HUDEP-2 (cell line): ENCODE measurements at regions not wholly inside any gene's neighbourhood (a gene's known extent, or its start where the extent isn't known, plus 50 kb on each side); places are given as distances from the start of the nearest gene placed in this dataset.

ENCODE experiments used
- DNase-seq, 76 experiments: peaks; one replicate each; lab custom pipeline; 2025; ENCODE audit not compliant: unreplicated experiment in 76 of 76; lab: John Stamatoyannopoulos, UW

DNA sequence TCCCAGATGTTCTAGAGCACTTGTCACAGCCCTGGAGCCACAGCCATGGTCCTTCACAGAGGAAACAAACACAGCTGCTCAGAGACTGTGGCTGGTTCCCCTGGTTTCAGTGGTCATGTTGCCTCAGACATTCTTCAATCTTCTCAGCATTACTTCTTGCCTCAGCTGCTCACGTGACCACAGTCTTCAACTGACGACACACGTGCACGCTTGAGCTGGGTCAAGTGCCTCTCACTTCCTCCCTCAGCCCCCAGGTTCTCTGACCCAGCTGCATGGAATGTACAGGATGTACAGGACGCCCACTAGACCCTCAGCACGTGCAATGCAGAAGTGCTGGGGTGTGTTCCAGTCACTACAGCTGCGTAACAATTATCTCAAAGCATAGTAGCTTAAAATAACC, 159.8 kb upstream of the GGTLC1 start:
- DNase-seq, result no peak

DNA sequence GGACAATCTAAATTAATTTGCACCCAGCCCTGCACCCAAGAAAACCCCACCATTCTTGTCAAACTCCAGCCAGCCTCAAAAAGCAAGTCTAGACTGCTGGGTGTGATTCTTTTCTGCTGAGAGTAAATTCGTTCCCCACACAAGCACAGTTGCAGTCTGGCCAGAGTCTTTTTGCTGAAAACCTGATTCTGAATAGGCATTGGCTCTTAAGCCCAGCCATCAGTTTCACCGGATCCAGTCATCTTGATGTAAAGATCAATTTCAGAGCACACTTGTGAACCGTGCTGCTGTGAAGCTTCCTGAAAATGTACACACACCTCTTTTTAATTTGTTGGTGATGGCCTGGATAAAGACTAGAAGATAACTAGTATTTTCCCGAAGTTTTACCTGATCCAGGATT, 159.4 kb upstream of the GGTLC1 start:
- no peak for DNase-seq

DNA sequence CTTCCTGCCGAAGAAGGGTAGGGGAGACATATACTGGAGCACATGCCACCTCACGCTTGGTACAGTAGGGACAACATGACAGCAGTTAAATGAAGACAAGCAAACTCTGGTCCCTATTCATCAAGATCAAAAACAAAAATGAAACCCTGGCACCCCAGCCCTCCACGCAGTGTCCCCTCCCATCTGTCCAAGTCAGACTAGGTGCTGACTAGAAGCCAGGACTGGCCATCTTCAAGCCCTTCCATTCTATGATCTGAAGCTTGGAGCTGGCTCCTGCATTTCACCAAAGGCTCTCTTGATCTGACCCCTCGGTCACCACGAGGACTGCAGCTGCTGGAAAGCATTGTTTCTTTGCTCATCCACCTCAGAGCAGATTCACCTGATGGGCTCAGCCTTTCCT, 158.9 kb upstream of the GGTLC1 start:
- DNase-seq, result no peak

DNA sequence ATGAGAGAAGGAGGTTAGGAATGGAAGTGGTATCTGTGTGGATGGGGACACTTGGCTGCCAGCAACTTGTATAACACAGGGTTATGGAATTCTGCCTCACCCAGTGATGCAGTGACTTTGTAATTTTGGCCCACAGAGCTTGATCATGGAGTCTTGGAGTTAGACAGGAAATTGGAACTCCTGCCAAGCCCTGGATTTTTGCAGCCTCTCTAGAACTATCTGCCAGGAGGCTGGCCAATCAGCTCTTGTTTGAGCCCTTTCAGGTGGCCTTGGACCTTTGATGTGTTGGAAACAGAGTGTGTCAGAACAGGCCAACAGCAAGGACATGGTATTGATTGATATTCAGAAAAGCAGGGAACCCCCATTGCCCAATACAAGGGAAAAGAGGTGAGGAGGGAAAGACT, 157.7 kb upstream of the GGTLC1 start:
- no peak for DNase-seq

DNA sequence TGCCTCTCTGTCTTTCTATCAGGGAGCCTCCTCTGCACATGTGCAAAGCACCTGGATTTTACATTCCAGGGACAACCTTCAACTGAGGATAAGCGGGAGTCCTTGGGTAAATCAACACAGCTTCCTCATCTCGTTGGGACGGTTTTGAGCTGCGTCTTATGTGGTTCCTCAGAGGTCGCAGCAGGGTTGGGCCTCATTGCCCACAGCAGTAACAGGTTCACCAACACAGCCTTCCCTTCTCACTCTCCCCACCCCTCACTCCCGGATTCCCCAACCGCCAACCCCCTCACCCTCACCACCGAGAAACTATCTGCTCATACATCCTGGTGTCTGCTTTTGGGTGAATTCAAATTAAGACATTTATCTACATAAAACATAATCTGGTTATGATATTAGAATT, 155.8 kb upstream of the GGTLC1 start:
- no peak for DNase-seq

DNA sequence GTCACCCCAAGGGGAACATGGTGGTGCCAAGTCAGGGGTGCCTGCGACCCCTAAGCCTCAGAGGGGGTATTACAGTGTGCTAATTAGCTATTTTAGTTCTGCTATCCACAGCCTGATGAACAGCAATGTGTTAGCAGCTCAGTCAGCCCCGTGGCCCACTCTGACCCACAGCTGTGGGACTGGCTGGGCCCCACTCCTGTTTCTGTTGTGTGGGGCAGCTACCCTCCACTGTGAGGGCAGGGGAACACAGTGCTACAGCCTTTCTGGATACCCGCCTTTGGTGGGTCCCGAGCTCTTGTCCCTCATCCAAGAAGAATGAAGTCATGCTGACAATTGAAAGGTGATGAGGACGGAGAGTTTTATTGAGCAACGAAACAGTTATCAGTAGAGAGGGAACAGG, 152.5 kb upstream of the GGTLC1 start:
- no peak for DNase-seq

DNA sequence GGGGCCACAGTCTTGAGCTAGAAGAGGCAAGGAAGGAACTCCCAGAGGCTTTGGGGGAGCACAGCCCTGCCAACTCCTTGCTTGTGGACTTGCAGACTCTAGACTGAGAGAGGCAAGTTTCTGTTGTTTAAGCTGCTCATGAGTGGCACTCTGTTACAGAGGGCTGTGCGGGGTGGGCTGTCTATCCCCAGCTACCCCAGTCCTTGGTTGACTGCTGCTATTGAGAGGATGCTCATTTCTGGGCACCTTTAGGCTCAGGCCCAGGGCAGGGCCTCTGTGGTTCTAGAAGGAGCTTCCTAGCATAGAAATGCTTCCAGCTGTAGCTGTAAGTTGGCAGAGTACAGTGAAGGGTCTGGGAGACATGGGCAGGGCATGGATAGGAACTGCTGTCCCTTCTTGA, 151.3 kb upstream of the GGTLC1 start:
- no peak for DNase-seq

DNA sequence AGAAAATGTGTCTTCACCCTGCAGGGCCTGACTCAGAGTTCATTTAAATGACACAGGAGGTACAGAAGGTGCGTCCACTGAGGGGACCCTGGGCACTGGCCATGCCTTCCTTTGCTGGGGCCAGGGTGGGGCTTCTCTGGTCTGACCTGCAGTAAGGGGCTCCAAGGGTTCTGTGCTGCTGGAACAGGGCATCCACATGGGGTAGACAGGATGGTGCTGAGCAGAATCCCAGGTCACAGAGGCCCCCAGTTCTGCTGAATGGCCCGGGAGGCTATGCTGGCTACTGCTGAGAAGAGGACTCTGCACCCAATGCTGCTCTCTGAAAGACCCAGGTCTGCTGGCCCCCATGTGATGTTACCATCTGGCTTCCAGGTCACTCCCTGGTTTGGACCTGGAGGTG, 150.4 kb upstream of the GGTLC1 start:
- DNase-seq, result no peak

DNA sequence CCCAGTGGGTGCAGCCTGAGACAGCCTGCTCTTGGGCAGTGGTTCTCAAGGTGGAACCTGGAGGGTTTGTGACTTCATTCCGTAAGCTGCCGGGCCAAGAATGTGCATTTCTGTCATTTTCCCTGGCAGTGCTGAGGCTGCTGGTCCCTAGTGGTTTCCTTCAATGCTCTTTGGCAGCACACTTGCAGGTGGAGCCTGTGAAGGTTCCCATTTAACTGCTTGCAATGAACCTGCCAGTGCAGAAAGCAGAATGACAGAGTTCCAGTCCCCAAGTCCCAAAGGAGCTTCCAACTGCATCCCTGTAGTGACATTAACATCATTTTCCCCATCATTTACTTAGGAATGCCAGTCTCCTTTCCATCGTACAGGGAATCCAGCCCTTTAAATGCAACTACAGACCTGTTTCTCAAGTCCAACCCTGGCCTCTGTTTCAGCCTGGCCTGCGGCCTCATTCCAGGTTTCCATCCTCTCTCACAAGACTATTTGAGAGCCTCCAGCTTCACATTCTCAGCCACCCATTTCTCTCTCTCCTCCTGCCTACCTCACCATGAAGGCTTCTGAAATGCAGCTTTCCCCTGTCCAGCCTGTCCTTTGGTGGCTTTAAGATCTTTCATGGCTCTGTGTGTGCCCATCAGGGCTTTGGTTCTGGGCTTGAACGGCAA, 149.7 kb upstream of the GGTLC1 start:
- DNase-seq, result no peak

DNA sequence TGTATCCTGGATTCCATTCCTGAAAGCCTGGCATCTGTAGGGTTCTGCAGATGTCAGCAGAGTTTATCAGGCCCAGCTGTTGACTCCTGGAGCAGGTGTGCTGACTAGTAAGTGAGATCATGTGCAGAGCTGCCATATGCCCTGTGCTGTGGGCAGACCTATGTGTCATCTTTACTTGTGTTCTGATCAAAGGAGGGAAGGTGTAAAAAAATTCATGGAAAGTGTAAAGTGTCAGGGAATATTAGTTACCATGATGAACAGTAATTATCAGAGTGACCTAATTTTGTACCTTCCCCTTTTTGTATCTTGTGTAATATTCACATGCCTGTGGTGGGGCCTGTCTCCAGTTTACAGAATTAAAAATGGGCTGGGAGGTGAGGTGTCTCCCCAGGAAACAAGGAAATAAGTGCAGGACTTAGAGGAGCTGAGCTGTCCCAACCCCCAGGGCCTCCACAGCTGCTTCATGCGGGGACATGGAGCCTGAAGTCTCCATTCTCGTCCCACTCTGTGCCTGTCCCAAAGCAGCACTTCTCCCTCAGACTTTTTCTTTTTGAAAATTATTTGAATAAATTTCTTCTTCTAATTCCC, 148.2 kb upstream of the GGTLC1 start:
- DNase-seq, result no peak

DNA sequence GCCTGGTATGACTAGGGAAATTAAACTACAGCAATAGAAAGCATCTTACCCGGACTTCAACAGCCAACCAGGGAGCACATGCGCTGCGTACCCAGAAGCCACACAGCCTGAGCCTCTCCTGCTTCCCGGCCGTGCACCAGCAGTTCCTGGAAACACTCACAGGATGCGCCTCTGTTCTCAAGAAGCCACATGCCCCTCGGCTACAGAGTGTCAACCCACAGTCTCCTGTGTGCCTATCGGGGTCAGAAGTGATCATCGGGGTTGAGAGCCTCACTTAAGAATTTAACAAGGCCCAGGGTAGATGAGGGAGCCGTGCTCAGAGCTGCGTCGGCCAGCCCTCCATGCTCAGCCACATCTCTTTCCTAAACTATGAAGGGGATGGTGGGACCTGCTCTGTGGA, 147.2 kb upstream of the GGTLC1 start:
- no peak for DNase-seq

DNA sequence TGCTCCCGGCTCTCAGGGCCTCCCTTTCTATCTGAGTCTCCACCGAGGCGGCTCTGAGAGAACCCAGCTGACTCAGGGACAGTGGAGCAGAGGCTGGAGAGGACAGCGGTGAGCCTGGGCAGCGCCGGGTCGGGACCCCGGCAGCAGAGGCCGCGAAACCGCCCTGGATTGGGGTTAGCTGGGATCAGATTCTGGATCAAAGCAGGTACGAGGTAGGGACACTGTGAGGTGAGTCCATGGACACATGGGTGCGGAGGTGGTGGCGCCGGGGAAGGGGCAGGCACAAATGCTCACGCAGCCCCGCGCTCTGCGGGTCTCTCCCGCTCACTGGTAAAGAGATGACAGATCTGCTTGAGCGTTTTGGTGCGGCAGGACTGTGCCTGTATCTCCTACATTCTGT, 146.4 kb upstream of the GGTLC1 start:
- no peak for DNase-seq

DNA sequence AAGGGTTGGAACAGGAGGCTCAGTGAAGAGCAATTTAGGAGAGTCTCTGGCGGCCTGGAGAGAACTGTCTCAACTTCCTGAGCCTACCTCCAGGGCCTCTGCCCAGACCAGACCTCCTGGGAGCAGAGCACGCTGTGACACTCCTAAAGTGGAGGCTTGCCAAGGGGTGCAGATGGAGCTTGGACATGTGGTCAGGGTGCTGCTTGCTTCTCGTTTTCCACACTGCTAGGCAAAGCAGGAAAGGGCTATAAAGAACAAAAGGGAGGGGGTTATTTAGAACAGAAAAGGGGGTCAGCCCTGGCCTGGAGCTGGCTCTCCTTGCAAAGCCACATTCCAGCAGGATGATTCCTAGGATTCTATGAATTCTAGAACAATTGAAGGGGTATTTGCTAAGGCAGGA, 145.7 kb upstream of the GGTLC1 start:
- DNase-seq, result no peak

DNA sequence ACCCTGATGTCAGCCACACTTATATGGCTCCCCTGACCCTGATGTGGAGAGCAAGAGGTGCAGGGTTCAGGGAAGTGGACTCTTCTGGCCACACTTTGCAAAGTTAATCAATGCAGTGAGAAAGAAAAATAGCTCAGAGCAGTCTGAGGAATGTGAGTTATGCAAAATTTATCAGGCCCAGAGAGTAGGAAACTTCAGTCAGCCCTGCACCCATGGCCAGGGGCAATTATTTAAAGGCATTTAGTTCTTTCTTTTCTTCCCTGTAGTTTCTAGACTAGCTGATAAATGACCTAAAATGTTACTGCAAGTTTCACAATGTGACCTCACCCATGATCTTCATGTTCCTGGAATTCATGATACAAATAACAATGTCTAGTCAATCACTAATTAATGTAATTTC, 143.7 kb upstream of the GGTLC1 start:
- DNase-seq, result no peak

DNA sequence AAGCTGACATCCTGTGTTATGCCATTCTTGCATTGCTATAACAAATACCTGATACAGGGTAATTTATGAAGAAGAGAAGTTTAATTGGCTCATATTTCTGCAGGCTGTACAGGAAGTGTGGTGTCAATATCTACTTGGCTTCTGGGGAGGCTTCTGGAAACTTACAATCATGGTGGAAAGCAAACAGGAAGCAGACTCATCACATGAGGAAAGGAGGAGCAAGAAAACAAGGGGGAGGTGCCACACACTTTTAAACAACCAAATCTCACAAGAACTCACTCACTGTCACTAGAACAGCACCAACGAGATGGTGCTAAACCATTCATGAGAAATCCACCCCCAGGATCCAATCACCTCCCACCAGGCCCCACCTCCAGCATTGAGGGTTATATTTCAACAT, 143.1 kb upstream of the GGTLC1 start:
- DNase-seq, result no peak

DNA sequence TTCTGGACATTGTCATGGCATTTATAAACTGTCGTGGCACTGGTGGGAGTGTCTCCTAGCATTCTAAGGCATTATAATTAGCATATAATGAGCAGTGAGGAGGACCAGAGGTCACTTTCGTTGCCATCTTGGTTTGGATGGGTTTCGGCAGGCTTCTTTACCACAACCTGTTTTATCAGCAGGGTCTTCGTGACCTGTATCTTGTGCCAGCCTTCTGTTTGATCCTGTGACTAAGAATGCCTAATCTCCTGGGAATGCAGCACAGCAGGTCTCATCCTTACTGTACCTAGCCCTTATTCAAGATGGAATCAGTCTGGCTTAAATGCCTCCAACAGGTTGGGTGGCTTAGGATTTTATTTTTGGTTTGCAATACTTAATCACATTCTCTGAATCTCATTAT, 142.7 kb upstream of the GGTLC1 start:
- no peak for DNase-seq

DNA sequence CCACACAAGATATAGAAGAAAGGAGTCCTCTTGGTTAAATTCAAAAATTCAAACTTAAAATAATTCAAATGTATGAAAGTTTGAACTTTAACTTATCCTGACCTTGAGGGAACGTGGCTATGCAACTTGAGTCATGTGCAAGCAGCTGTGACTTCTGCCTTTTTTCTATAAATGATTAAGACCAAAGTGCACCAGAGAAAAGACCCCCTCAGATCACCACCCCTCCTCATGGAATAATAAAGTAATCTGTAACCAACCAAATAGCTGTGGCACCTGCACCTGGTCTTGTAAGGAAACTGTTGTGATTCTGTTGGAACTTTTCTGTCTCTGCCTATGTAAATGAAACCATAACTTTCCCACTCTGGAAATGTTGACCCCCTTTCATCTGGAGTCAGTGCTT, 141.1 kb upstream of the GGTLC1 start:
- DNase-seq, result no peak

DNA sequence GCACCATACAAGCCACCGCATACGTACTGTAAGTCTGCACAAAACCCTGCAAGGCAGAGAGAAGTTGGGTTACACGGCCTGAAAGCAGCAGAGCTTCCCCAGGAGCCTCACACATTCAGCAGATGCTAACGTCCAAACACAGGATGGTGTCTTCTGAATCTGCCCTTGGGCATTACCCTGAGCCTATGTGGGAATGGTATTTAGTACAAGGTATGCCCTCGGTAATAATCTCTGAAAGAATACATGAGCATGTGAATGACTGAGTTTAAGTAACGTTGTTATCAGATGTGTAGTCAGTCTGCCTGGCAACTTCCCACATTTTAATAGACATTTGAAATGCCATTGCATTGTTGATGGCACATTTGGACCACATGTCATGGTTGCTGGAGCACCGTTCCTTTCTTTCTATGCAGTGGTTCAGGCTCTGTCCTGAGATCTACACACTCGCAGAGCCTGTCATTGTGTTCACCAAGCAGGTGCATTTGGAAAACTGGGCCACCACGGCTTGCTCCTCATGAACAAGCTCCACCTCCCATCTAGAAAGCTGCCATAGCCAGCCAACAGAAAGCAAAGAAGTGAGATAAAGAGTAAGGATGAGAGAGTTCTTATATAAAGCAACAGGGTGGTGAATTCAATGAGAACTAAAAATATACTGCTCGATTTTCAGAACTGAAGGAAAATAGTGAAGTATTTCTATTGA, 136.5 kb upstream of the GGTLC1 start:
- no peak for DNase-seq

DNA sequence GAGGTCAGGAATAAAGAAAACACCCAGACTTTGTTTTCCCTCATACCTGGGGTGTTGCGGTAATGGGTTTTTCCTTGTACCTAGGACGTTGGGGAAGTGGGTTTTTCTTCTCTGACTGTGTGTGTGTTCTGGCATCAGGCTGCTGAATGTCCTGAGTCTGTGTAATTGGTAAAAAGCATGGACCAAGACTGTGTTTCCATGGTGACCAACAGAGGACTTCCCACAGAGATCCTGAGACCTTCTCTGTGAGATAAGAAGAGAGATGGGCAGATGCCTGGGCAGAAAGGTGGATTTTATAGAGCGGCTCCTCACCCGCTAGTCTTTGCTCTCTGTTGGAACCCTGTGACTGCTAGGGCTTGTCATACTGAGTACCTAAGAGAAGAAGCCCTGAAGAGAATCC, 135.4 kb upstream of the GGTLC1 start:
- DNase-seq, result no peak

DNA sequence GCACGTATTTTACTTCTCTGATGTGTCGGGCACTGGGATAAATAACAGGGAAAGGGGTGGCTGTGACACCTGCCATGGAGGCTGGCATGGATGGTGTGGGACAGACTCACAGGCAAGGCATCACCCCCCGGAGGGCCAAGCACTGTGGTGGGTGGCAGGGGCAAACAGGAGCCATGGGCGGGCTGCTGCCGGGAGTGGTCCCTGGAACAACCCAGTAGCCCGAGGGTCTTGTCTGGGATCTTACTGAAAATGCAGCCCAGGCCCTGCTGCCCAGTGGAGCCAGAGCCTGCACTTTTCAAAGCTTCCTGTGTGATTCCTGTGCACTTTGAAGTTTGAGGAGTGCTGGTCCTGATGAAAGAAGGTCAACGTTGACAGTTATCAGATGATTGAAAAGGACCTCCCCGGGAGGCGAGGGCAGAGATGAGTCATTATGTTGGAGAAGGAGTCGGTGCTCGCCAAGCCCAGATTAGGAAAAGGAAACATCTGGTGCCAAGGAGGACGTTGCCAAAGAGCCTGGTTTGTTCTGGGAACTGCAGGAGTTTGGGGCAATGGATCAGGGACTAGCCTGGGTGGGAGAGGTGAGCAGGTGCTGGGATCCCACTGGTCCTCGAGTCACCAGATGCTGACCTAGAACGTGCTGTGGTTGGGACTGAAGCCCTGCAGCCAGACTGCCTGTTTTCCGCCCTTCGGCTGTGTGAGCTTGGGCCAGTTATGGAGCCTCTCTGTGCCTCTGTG, 130.0 kb upstream of the GGTLC1 start:
- no peak for DNase-seq

DNA sequence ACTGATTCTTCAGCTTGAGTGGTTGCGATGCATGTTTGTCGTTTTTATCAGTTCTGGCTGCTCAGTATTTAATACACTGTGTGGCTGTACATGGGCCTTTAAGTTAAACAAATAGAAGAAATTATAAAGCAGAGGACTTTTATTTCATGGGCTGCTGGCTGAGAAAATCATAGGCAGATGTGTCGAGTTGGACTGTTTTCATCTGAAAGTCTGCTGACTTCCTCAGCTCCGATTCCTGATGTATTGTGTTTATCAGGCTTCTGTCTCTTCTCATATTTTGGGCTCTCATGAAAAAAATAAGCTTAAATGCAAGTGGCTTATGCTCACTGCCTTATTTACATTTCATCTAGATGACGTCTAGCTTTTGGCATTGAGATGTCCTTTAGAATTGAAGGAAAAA, 129.5 kb upstream of the GGTLC1 start:
- DNase-seq, result no peak

DNA sequence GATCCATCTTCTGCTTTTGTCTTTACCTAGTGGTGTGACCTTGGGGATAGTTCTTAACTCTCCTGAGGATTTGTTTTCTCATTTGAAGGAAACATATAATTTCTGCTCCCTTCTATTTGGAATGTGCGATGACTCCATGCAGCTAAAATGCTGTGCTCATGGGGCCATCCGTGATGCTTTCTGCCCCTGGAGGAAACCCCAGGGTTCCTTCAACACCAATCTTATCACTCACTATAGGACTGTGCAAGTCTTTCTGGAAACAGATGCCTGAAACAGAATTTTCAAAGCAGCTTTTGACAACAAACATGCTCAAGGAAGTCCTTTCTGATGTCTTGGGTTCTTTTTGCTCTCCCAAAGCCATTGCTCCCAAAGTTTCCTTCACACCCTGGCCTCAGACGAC, 128.8 kb upstream of the GGTLC1 start:
- no peak for DNase-seq
